ENCODE measurements at regions not wholly inside any gene's neighbourhood (a gene's known extent, or its start where the extent isn't known, plus 50 kb on each side); places are given as distances from the start of the nearest gene placed in this dataset.
"Not testable (repeated sequence)": the region's sequence is repeated elsewhere in the genome, so short reads cannot be mapped to it uniquely, and the experiment has no call there.

DNA sequence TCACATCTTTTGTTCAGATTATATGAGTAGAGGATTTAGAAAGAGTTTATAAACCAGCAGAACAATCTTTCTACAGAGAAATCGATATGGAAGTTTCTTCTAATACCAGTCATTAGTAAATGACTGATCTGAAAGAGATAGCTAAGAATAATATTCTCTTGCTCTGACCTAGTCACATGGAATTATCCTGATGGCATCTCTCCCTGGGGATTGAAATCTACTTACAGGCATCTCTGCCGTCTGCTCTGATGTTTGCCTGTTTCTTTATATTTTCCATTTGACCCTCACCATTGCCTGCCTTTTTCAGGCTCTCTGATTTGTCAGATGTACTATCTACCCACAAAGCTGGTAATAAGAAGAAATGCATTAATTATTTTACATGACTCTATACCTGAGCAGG is 1157.3 kb downstream of the PCDH7 start:
- no peak for DNase-seq

DNA sequence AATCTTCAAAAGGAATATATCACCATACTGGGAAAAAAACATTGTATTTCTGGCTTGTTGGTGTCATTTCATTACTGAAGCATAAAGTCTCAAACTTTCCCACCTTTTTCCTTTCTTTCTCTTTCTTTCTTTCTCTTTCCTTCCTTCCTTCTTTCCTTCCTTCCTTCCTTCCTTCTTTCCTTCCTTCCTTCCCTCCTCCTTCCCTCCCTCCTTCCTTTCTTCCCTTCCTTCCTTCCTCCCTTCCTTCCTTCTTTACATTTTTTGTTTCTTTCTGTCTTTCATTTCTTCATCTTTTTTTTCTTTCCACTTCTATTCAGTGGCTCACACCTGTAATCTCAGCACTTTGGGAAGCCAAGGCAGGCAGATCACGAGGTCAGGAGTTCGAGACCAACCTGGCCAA is 1160.7 kb downstream of the PCDH7 start:
- DNase-seq: not testable (repeated sequence)

DNA sequence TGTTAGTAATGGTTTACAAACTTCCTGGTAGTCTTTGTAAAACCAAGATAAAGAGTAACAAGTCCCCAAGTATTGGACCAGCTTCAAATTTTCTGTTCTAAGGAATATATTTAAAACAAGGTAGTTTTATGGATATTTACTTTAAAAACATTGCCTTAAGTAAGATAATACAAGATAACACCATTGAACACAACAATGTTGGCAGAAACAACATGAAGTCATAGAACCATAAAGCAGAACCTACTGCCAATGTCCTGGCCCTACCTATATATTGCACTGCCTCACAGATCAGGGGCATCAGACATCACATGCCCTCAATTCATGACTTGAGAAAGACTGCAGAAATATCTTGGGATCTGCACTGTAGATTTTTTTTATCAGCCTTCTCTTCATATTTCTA is 1176.2 kb downstream of the PCDH7 start:
- DNase-seq: no peak

DNA sequence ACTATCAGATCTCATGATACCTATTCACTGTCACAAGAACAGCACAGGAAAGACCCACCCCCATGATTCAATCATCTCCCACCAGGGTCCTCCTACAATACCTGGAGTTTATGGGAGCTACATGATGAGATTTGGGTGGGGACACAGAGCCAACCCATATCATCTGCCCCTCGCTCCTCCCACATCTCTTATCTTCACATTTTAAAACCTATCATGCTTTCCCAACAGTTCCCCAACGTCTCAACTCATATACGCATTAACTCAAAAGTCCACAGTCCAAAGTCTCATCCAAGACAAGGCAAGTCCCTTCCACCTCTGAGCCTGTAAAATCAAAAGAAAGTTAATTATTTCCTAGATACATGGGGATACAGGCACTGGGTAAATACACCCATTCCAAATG is 1185.2 kb downstream of the PCDH7 start:
- no peak for DNase-seq

DNA sequence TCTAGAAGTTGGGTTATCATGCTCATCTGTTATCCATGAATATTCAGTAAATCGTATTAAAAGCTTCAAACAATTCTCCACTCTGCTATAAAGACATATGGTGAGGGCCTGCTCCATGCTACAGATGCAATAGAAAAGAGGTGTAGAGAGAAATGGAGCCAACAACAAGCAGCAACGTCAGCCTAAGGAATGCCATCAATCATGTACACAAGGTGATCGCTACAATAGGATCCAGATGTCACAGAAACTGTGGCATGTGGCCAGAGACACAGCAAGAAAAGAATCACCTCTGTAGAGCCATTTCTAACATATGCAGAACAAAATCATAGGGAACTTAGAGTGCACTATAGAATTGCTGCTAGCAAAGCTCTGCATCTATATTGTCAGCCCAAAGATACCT is 1188.1 kb downstream of the PCDH7 start:
- no peak for DNase-seq

DNA sequence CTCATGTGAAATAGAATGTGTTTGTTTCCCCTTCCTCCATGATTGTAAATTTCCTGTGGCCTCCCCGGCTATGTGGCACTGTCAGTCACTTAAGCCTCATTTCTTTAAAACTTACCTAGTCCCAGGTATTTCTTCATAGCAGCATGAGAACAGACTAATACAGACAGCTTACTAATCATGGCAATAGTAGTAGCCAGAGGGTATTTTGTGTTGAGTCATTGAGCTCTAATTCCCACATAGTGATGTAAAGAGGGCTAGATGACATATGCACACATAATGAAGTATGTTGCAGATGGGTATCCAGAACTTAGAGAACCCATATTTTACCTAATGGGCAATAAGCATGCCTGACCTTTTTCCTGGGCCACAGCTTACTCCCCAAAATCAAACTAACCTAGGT is 1197.2 kb downstream of the PCDH7 start:
- no peak for DNase-seq

DNA sequence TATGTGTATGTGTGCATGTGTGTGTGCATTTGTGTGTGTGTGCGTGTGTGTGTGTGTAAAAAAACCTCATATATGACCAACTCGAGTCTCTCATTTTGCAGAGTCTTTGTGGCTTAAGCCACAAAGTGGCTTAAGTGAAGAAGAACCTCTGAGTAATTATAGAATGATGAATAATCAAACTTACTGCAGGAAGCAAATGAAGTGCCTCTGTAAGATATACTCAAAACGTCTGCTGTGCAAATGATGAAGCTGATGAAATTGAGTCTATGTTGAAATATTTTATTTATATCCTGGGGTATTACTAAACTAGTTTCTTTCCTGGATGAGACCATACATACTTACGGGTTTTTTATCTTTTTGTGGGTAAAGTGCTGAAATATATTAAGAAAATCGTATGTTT is 1198.7 kb downstream of the PCDH7 start:
- DNase-seq: no peak

DNA sequence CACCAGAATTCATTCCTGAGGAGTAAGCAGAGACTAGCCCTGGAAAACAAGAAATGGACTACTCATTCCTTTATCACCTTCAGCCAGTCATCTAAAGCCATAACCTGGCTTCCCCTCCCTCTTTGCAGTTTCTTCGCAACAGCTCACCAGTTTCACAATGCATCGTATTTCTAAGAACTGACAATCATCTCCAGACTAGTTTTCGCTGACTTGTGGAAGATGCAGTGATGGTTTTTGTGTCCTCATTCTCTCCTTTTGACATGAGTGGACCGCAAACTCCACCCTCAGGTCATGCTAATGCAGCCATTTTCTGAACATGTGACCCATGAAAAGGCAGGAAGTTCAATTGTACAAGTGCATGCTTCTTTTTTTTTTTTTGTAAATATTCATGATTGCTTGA is 1203.5 kb downstream of the PCDH7 start:
- no peak for DNase-seq

DNA sequence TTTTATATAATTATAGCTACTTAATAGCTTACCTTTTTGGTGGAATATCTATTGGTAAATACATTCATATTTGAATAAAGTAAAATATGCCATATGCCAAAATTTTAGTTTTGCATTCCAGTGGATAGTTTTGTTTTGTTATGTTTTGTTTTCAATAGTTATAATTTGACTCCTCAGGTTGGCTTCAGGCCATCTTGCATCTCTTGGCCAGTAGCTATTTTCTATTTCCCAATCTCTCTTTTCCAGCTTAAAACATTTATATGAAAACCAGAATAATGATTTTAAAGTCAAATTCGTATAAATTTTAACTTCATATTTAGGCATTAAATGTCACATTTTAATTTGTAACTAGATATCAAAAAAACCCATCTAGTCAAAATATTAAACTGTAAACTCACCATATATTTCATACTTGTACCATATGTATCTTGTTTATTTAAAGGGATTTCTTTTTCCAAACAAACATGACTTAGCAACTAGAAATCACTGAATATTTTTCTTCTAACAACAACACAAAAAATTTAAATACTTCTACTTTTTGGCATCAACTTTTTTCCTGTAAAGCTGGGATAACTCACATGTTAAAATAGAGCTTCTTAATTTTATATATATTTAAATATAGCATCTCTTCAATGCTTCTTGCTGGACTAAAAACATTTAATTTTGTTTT is 1209.6 kb downstream of the PCDH7 start:
- DNase-seq: no peak

DNA sequence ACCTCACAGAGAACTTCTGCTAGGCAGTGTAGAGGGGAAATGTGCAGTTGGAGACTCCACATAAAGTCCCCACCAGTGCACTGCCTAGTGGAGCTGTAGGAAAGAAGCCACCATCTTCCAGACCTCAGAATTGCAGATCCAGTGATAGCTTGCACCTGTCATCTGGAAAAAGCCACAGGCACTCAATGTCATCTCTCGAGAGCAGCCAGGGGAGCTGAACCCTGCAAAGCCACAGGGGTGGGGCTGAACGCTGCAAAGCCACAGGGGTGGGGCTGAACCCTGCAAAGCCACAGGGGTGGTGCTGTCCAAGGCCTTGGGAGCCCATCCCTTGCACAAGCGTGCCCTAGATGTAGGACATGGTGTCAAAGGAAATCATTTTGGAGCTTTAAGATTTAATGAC is 1226.3 kb downstream of the PCDH7 start:
- DNase-seq: no peak

DNA sequence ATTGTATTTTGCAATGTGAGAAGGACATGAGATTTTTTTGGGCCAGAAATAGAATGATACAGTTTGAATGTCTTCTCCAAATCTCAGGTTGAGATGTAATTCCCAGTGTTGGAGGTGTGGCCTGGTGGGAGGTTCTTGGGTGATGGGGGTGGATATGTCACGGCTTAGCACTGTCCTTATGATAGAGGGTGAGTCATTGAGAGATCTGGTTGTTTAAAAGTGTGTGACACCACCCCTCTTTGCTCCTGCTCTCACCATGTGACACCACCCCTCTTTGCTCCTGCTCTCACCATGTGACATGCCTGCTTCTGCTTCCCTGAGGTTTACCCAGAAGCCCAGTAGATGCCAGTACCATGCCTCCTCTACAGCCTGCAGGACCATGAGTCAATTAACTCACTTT is 1226.9 kb downstream of the PCDH7 start:
- no peak for DNase-seq

DNA sequence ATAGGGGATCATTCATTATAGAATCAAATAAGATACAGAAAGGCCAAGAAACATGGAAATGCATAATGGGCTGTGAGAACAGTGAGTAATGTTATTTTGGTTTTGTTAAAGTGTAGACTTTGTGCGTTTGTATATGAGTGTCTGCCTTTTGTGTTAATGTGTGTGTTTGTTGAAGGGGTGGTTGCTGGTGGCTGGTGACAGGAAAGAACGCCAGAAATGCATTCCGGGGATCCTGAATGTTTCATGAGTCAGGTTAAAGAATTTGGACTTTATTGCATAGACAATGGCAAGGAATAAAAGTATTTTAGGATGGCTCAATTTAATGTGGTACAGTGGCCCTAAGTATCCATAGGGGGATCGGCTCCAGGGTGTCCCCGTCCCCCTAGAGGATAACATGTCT is 1228.9 kb downstream of the PCDH7 start:
- DNase-seq: no peak

DNA sequence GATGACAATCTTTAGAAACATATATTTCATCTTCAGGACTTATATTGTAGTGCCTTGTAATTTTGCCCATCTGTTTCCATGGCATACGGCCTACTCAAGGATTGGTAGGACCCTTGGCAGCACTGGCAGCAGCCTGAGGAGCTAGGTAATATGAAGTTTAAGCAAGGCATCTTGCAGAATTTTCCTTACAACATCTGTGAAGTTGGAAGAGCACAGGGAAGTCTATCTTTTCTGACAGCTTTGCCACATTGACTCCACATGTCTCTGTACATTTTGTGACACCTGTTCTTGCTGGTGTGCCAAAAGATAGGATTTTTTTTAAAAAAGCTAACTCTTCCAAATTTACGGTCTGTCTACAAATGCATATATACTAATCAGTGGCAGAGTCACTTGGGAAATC is 1235.2 kb downstream of the PCDH7 start:
- DNase-seq: no peak

DNA sequence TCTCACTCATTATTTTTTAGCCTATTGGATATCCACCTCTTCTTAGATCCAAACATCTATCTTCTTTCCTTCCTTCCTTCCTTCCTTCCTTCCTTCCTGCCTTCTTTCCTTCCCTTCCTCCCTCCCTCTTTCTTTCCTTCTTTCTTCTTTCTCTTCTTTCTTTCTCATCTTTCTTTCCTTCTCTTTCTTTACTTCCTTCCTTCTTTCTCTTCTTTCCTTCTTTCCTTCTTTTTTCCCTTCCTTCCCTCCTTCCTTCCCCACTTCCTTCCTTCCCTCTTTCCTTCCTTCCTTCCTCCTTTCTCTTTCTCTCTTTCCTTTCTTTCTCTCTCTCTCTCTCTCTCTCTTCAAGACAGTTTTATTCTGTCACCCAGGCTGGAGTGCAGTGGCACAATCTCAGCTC is 1239.8 kb downstream of the PCDH7 start:
- no peak for DNase-seq

DNA sequence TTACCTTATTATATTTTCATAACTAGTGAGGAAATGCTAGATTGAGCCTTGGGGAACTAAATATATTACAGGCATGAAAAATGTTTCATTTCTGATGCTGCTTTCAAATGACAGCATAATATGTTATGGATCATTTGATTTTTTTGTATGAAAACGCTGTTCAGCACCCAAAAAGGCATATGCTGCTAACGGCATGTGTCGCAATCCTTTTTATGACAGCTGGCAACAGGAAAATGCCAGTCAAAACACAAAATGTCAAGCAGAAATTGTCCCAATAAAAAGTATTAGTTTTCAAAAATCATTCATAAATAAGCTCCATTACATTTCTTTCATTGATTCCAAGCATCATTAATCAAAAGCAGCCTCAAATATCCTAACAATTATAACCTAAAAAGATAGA is 1244.5 kb downstream of the PCDH7 start:
- peak; percentile 72 for DNase-seq

DNA sequence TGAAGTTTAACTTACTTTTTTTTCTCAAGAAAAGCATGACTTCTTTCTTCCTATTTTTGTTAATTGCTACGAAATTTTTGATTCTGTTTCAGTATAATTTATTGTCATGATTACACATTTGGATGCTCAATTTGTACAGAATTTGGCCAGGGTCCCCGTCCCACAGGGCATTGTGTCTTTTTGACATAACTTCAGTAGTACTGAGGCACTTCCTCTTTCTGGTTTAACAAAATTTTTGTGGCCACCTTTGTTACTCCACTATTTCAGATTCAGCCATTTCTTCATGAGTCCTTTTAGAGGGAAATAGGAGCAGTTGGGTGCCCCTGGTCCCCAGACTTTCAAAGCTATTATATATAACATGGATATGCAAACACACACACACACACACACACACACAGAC is 1248.7 kb downstream of the PCDH7 start:
- DNase-seq: no peak

DNA sequence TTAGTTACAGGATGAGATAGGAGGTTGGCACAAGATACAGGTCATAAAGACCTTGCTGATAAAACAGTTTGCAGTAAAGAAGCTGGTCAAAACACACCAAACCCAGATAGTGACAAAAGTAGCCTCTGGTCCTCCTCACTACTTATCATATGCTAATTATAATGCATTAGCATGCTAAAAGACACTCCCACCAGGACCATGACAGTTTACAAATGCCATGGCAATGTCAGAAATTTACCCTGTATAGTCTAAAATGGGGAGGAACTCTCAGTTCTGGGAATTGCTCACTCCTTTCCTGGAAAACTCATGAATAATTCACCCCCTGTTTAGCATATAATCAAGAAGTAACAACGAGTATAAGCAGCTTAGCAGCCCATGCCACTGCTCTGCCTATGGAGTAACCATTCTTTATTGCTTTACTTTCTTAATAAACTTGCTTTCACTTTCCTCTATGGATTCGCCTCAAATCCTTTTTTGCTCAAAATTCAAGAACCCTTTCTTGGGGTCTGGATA is 1254.4 kb downstream of the PCDH7 start:
- DNase-seq: no peak

DNA sequence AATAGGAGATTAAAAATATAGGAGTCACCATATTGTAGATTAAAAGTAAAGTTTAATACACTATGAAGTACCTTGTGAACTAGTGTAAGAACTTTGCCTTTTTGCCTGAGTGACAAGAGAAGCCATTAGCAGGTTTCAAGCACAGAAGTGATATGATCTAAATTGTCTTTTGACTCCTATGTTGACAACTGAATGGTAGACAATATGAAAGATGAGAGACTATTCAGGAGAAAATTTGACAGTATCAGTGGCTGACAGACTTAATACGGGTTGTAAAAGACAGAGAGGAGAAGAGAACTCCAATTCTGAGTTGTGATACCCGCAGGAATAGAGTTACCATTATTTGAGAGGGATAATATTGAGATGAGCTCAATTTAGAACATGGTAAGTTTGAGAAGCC is 1259.8 kb downstream of the PCDH7 start:
- no peak for DNase-seq

DNA sequence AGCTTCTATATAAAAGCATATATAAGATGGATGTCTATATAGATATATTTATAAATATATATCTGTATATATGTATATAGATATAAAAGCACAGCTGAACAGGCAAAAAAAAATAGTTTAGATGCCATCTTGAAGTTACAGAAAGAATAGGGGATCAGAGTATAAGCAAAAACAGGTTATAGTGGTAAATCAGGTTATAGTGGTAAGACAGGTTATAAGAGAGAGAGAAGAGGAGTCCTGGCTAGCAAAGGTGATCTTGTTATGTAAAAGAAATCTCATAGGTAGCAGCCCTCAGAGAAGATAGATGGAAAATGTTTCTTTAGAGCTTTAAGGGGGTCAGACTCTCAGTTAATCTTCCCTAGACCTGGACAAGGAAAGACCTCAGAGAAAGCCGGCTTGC is 1263.1 kb downstream of the PCDH7 start:
- no peak for DNase-seq

DNA sequence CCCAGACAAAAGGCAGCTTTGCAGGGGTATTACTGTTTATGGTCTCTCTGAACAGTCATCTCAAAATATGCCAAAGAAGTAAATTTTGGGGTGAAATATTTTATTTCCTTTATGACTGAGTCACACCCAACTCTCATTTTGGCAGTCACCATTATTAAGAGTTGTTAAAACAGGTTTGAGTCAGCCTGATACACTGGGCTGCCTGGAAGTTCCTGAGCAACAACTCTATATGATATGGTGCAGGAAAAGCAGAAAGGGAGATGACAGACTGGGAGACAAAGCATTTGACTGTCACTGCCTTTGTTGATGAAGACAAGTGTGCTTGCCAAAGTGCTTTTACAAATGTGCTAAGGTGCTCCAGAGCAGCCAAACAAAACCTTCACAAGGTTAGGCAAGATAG is 1263.5 kb downstream of the PCDH7 start:
- no peak for DNase-seq

DNA sequence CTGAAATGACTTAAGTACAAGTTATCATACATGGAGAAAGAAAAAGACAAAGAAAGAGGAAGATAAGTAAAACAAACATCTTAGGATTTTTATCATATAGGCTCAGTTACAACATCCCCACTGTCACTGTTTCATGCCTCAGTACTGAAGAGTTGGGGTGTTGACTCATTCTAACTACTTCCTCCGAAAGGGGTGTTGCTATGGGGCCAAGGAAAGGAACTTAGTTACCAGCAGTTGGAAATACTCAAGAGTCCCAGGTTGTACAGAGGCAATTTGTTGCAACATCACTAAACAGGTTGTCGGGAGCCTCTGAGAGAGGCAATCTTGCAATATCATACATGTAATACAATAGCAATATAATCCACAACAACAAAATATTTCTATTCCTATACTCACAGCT is 1264.7 kb downstream of the PCDH7 start:
- no peak for DNase-seq

DNA sequence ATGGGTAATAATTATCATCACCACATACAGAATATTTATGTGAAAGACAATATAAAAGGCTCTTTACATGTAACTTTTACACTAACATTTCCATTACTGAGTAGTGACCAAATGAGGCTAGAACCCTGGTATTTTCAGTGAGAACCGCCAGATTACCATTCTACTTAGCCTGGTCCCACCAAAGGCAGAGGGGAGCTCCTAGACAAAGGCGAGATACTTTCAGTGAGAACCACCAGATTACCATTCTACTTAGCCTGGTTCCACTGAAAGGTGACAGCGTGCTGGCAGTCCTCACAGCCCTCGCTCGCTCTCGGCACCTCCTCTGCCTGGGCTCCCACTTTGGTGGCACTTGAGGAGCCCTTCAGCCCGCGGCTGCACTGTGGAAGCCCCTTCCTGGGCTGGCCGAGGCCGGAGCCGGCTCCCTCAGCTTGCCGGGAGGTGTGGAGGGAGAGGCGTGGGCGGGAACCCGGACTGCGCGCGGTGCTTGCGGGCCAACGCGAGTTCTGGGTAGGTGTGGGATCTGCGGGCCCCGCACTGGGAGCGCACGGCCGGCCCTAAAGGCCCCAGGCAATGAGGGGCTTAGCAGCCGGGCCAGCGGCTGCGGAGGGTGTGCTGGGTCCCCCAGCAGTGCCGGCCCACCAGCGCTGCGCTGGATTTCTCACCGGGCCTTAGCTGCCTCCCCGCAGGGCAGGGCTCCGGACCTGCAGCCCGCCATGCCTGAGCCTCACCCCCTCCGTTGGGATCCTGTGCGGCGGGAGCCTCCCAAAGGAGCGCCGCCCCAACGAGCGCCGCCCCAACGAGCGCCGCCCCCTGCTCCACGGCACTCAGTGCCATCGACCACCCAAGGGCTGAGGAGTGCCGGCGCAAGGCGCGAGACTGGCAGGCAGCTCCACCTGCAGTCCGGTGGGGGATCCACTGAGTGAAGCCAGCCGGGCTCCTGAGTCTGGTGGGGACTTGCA is 1276.1 kb downstream of the PCDH7 start:
- no peak for DNase-seq

DNA sequence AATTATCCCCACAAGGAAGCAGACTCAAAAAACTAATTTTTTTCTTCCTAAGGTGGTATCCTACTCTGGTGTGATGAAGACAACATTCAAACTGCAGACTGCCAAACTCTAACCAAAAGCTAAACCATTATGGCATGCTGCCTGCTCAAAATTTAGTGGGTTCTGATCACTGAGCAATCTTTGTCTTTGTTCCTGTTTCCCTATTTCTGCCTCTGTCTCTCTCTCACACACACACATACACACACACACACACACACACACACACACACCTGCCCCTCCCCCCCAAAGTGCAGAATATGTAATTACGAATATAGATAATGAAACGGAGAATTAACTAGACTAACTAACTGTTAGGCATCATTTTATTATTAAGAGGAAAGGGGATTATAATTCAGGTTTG is 1278.6 kb downstream of the PCDH7 start:
- no peak for DNase-seq

DNA sequence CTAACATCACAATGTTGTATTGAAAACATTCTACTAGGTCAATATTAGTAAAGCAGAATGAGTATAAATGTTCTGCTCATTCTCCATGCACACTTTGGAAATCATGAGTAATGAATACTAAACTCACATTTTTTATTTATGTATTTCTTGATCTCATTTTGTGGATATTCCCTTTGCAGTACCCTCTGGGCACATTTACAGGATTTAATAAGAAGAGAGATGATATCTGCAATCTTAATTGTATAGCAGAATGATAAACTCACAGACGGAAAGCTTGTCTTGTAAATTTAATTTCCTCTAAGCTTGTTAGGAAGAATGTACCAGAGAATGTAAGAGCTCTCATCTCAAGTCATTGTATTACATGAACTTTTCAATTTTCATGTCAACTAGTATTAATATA is 1279.7 kb downstream of the PCDH7 start:
- DNase-seq: no peak
